Muscle of leg (tissue), 3 donors: ENCODE measurements at regions not wholly inside any gene's neighbourhood (a gene's known extent, or its start where the extent isn't known, plus 50 kb on each side); places are given as distances from the start of the nearest gene placed in this dataset.
A peak's percentile ranks its signal among the peaks of the same experiment; 100 is the strongest.

Source experiments
- DNase-seq: peaks from one replicate; pipeline ENCODE4 v3.0.0; 2013
- H3K27ac ChIP-seq: one replicate; pipeline ENCODE4 v1.5.1; 2013; ENCODE audit warnings: mild to moderate bottlenecking, low read length, control low read depth
- H3K27me3 ChIP-seq: one replicate; pipeline ENCODE4 v1.6.1; 2013; ENCODE audit warnings: low read length; ENCODE audit not compliant: control insufficient read depth, insufficient read depth
- H3K36me3 ChIP-seq: one replicate; pipeline ENCODE4 v1.6.1; 2013; ENCODE audit warnings: low read length; ENCODE audit not compliant: control insufficient read depth, insufficient read depth
- H3K4me1 ChIP-seq: one replicate; pipeline ENCODE4 v1.6.1; 2013; ENCODE audit warnings: low read length; ENCODE audit not compliant: control insufficient read depth, insufficient read depth
- H3K4me3 ChIP-seq: one replicate; pipeline ENCODE4 v1.5.1; 2013; ENCODE audit warnings: low read length, control low read depth
- H3K9me3 ChIP-seq: replicated peaks from 2 replicates; pipeline ENCODE4 v1.6.1; 2013; ENCODE audit warnings: low read depth, low read length; ENCODE audit not compliant: control insufficient read depth
- WGBS: methylation state at CpG from one replicate; pipeline ENCODE4 v1.1.5; 2013; ENCODE audit warnings: missing lambda C conversion rate; ENCODE audit not compliant: insufficient coverage; 5-methylcytosine and 5-hydroxymethylcytosine counted together

GRCh38 chr1:87785386-87785785, 456.7 kb downstream of the LMO4 start:
- no peaks in the 10 kb centered on the region for H3K9me3 ChIP-seq
- no peak overlapping the region for H3K27ac ChIP-seq
- WGBS, result 83% methylated on average over 1 of the region's 1 CpG
- no peaks in the 10 kb centered on the region for H3K4me1 ChIP-seq
- no peaks in the 10 kb centered on the region for H3K27me3 ChIP-seq
- no peaks in the 10 kb centered on the region for H3K36me3 ChIP-seq
- H3K4me3 ChIP-seq, result no peak overlapping the region
- peak; percentile 38 for DNase-seq

GRCh38 chr1:87786229-87786628, 457.5 kb downstream of the LMO4 start:
- Histone ChIP-seq H3K36me3 (no peaks in the 10 kb centered on the region), H3K27ac (no peak overlapping the region), H3K27me3 (no peaks in the 10 kb centered on the region), H3K9me3 (no peaks in the 10 kb centered on the region), H3K4me1 (no peaks in the 10 kb centered on the region), H3K4me3 (no peak overlapping the region)
- no CpG with 5 or more reads among the region's 1 CpG for WGBS
- DNase-seq, result no peak

- Histone ChIP-seq H3K9me3 (no peaks in the 10 kb centered on the region), H3K4me3 (no peak overlapping the region), H3K4me1 (no peaks in the 10 kb centered on the region), H3K36me3 (no peaks in the 10 kb centered on the region), H3K27ac (no peak overlapping the region), H3K27me3 (no peaks in the 10 kb centered on the region)
- 88% methylated on average over 1 of the region's 5 CpGs for WGBS
- DNase-seq, result no peak
Observed at GRCh38 chr1:87786861-87787545, 458.3 kb downstream of the LMO4 start.

GRCh38 chr1:87787551-87787950, 458.9 kb downstream of the LMO4 start:
- no peaks in the 10 kb centered on the region for H3K27me3 ChIP-seq
- H3K4me1 ChIP-seq, result no peaks in the 10 kb centered on the region
- H3K4me3 ChIP-seq, result no peak overlapping the region
- no peak overlapping the region for H3K27ac ChIP-seq
- no peaks in the 10 kb centered on the region for H3K9me3 ChIP-seq
- no peaks in the 10 kb centered on the region for H3K36me3 ChIP-seq
- 33% methylated on average over 2 of the region's 3 CpGs for WGBS
- DNase-seq, result no peak

GRCh38 chr1:87790756-87791155, 462.1 kb downstream of the LMO4 start:
- no peaks in the 10 kb centered on the region for H3K27me3 ChIP-seq
- H3K27ac ChIP-seq, result no peak overlapping the region
- DNase-seq, result no peak
- H3K36me3 ChIP-seq, result no peaks in the 10 kb centered on the region
- H3K9me3 ChIP-seq, result no peaks in the 10 kb centered on the region
- no peak overlapping the region for H3K4me3 ChIP-seq
- no CpG with 5 or more reads among the region's 2 CpGs for WGBS
- no peaks in the 10 kb centered on the region for H3K4me1 ChIP-seq

- H3K4me3 ChIP-seq, result no peak overlapping the region
- H3K36me3 ChIP-seq, result no peaks in the 10 kb centered on the region
- H3K9me3 ChIP-seq, result no peaks in the 10 kb centered on the region
- H3K4me1 ChIP-seq, result no peaks in the 10 kb centered on the region
- H3K27me3 ChIP-seq, result no peaks in the 10 kb centered on the region
- WGBS, result no CpG with 5 or more reads among the region's 3 CpGs
- DNase-seq, result peak; percentile 9
- no peak overlapping the region for H3K27ac ChIP-seq
Observed at GRCh38 chr1:87791931-87792740, 463.5 kb downstream of the LMO4 start.

- no peak overlapping the region for H3K4me3 ChIP-seq
- no peaks in the 10 kb centered on the region for H3K9me3 ChIP-seq
- 71% methylated on average over 3 of the region's 8 CpGs for WGBS
- no peaks in the 10 kb centered on the region for H3K36me3 ChIP-seq
- no peak overlapping the region for H3K27ac ChIP-seq
- DNase-seq, result no peak
- H3K27me3 ChIP-seq, result no peaks in the 10 kb centered on the region
- H3K4me1 ChIP-seq, result no peaks in the 10 kb centered on the region
Observed at GRCh38 chr1:87794788-87795614, 466.3 kb downstream of the LMO4 start.

- Histone ChIP-seq H3K27me3 (no peaks in the 10 kb centered on the region), H3K4me1 (no peaks in the 10 kb centered on the region), H3K9me3 (no peaks in the 10 kb centered on the region), H3K27ac (no peak overlapping the region), H3K36me3 (no peaks in the 10 kb centered on the region), H3K4me3 (no peak overlapping the region)
- DNase-seq, result no peak
- no CpG with 5 or more reads among the region's 3 CpGs for WGBS
Observed at GRCh38 chr1:87795615-87796337, 467.1 kb downstream of the LMO4 start.

GRCh38 chr1:87796471-87796901, 467.8 kb downstream of the LMO4 start:
- no peaks in the 10 kb centered on the region for H3K9me3 ChIP-seq
- 53% methylated on average over 8 of the region's 9 CpGs for WGBS
- no peak overlapping the region for H3K4me3 ChIP-seq
- H3K27me3 ChIP-seq, result no peaks in the 10 kb centered on the region
- no peaks in the 10 kb centered on the region for H3K36me3 ChIP-seq
- H3K27ac ChIP-seq, result no peak overlapping the region
- no peaks in the 10 kb centered on the region for H3K4me1 ChIP-seq
- DNase-seq, result no peak
